ENCODE measurements at regions not wholly inside any gene's neighbourhood (a gene's known extent, or its start where the extent isn't known, plus 50 kb on each side); places are given as distances from the start of the nearest gene placed in this dataset.

DNA sequence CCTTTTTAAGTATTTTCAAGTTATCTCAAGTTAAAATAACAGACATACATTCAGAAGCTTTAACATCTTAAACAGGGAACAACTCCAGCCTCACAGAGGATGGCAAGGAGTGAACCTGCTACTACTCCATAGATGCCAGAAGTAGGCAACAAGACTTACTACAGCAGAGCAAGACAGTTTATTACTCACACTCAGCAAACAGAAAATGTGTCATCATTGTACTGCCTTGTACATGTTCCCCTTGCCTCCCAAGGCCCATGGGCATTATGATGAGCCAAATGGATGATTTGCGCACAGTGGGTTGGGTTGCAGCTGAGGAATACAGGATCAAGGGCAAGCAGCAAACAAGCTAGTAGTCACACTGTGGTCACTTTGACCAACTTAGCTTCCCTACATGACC lies 80.6 kb upstream of the VRK2 start:
- TF ChIP-seq CTCF (IDR thresholded peaks at IDR 0.05) (no peak), POLR2AphosphoS5 (IDR thresholded peaks at IDR 0.05) (no peak)
